Fibroblast of pulmonary artery (primary cell): ENCODE measurements at regions not wholly inside any gene's neighbourhood (a gene's known extent, or its start where the extent isn't known, plus 50 kb on each side); places are given as distances from the start of the nearest gene placed in this dataset.

Experiments
- DNase-seq: peaks from one replicate; pipeline ENCODE4 v3.0.0-alpha.2; 2010; ENCODE audit warnings: low read depth
- H3K4me3 ChIP-seq: replicated peaks from 2 replicates; pipeline ENCODE4 v1.5.1; 2011; ENCODE audit warnings: low read depth, mild to moderate bottlenecking, control low read depth, low read length, moderate library complexity
- TF ChIP-seq, protein P1 (sequence below): IDR thresholded peaks from 2 replicates; pipeline ENCODE4 v1.5.1; 2011; ENCODE audit warnings: mild to moderate bottlenecking, control low read depth, low read length, inconsistent platforms; ENCODE audit errors: missing control alignments

DNA sequence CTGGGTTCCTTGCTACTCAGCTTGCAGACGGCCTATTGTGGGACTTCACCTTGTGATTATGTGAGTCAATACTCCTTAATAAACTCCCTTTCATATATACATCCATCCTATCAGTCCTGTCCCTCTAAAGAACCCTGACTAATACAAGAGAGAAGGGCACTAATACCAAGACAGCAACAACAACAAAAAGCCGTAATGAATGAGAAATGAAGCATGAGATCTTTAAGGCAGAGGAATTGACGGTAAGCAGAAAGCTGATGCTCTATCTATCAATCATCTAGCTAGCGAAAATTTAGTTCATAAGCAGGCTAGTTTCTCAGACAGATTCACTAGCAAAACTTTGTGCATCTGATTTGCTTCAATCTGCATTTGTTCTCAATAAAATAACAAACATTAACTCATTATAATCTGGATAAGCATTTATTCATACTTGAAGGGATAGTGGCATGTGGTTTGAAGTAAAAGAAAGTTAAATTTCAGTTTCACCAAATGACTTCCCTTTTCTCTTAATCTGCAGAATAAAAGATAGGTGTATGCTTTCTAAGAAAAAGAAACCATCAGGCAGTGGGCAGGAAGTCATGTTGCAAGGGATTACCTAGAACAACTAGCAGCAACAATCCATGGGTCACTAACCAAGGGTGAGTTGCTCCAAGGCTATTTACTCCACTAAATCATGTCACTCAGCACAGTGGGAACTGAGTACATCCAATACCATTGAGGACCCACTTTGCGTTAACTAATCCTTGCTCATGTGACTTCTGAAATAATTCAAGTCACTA lies 376.5 kb downstream of the TMEM182 start:
- DNase-seq, result no peak
- TF ChIP-seq, protein P1, sequence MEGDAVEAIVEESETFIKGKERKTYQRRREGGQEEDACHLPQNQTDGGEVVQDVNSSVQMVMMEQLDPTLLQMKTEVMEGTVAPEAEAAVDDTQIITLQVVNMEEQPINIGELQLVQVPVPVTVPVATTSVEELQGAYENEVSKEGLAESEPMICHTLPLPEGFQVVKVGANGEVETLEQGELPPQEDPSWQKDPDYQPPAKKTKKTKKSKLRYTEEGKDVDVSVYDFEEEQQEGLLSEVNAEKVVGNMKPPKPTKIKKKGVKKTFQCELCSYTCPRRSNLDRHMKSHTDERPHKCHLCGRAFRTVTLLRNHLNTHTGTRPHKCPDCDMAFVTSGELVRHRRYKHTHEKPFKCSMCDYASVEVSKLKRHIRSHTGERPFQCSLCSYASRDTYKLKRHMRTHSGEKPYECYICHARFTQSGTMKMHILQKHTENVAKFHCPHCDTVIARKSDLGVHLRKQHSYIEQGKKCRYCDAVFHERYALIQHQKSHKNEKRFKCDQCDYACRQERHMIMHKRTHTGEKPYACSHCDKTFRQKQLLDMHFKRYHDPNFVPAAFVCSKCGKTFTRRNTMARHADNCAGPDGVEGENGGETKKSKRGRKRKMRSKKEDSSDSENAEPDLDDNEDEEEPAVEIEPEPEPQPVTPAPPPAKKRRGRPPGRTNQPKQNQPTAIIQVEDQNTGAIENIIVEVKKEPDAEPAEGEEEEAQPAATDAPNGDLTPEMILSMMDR, result no peak
- no peak overlapping the region for H3K4me3 ChIP-seq

DNA sequence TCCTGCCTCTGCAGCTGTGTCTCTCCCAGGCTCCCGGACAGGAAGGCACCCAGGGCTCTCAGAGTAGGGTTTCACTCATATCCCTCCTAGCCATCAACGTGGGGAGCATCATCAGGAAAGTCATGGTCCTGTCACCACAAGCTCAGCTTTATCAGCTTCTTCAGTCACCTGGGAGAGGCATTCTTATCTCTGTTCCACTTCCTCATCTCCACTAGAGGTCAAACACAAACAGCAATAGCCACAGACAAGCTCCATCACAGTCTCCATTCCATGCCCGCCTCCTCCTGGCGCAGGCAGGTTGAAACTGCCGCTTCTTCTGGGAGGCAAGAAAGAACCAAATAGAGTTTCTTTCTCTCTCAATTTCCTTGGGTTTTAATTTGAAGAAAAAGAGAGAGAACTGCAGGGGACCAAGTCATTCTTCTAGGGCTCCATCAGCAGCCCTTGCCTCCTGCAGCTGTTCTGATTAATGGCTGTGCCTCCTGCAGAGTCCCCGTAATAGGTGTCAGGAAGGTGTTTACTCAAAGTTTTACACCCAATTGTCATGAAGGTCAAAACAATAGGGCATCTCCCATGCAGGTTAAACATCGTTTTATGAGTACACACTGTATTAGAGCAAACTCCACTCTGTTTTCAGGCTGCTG lies 377.9 kb downstream of the TMEM182 start:
- TF ChIP-seq, protein P1, result no peak
- H3K4me3 ChIP-seq, result no peak overlapping the region
- DNase-seq, result no peak

DNA sequence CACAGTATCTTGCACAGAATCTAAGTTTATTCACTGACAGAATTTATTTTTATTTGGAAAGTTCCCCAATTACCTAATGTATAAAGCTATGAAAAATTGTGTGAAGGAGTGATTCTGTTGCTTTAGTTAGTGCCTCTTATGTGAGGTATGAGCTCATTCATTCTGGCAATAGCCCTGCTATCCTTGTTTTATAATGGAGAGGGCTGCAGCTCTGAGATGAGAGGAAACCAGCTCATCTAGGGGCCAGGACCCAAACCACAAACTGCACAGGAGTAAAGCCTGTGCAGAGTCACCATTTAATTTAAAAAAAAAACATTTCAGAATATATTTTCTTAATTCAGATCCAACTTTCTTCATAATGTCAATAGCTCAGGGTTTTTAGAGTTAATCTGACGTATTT lies 383.0 kb downstream of the TMEM182 start:
- TF ChIP-seq, protein P1, result no peak
- H3K4me3 ChIP-seq, result no peak overlapping the region
- DNase-seq, result no peak

DNA sequence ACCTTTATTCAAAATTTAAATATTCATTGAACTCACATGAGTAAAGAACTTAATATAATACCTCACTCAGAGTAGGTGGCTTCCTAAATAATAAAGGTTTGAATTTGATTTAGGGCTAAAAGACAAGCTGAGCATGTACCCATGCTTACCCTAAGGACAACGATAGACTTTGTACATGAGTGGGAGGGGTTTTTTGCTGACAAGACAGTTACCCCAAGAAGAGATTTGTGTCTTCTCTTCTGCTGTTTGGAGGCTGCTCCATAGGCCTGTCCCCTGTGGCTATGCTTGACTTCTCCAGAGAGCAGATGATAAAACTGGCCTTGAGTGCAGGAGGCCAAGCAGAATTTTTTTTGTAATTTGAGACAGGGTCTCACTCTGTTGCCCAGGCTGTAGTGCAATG lies 383.9 kb downstream of the TMEM182 start:
- DNase-seq, result no peak
- TF ChIP-seq, protein P1, result no peak
- H3K4me3 ChIP-seq, result no peak overlapping the region

DNA sequence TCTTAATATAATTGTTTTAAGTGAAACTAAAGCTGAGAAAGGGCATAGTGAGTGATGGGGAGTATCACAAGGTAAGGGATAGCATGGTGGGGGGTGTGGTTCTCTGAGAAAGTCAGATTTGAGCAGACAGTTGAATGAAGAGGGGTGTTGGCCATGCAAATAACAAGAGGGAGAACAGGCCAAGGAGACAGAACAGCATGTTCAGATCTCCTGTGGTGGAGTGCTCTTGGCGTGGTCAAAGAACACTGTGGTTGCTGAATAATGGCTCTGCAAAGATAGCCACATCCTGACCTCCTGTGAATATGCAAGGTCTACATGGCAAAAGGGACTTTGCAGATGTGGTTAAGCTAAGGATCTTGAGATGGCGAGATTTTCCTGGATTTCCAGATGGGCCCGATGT lies 389.2 kb downstream of the TMEM182 start:
- no peak for DNase-seq
- no peak overlapping the region for H3K4me3 ChIP-seq
- TF ChIP-seq, protein P1, result no peak

DNA sequence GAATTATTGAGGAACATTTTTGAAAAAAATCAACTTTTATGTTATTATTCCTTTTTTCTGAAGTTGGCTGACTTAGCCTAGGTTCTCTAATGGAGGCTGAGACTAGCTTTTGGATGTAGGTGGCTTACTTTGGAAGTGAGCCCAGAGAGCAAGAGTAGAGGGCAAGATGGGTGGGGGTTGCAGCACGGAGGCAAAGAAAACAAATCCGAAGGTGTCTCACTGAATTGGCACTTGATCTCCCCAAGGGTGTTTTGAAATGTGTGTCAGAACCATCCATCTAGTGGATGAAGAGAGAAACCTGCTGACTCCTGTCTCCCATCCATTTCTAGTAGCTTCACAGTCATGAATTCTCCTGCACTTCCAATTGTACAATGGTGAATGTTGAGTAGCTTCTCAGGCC lies 390.7 kb downstream of the TMEM182 start:
- no peak for DNase-seq
- no peak overlapping the region for H3K4me3 ChIP-seq
- TF ChIP-seq, protein P1, result no peak
